ENCODE measurements at regions not wholly inside any gene's neighbourhood (a gene's known extent, or its start where the extent isn't known, plus 50 kb on each side); places are given as distances from the start of the nearest gene placed in this dataset.

GRCh38 chr2:138902239-138902871 is 122.2 kb upstream of the NXPH2 start:
- no peak for DNase-seq (ENCODE audit: low read depth)
- TF ChIP-seq, protein P1, sequence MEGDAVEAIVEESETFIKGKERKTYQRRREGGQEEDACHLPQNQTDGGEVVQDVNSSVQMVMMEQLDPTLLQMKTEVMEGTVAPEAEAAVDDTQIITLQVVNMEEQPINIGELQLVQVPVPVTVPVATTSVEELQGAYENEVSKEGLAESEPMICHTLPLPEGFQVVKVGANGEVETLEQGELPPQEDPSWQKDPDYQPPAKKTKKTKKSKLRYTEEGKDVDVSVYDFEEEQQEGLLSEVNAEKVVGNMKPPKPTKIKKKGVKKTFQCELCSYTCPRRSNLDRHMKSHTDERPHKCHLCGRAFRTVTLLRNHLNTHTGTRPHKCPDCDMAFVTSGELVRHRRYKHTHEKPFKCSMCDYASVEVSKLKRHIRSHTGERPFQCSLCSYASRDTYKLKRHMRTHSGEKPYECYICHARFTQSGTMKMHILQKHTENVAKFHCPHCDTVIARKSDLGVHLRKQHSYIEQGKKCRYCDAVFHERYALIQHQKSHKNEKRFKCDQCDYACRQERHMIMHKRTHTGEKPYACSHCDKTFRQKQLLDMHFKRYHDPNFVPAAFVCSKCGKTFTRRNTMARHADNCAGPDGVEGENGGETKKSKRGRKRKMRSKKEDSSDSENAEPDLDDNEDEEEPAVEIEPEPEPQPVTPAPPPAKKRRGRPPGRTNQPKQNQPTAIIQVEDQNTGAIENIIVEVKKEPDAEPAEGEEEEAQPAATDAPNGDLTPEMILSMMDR (conservative IDR thresholded peaks at IDR 0.05; ENCODE audit: control insufficient read depth, insufficient read depth, low read depth, low read length): no peak
- no peak overlapping the region for H3K4me3 ChIP-seq (ENCODE audit: control insufficient read depth, low read depth, low read length)

- TF ChIP-seq, protein P1 (conservative IDR thresholded peaks at IDR 0.05; ENCODE audit: control insufficient read depth, insufficient read depth, low read depth, low read length): no peak
Measured at GRCh38 chr2:138901530-138901929, 121.3 kb upstream of the NXPH2 start.

DNA sequence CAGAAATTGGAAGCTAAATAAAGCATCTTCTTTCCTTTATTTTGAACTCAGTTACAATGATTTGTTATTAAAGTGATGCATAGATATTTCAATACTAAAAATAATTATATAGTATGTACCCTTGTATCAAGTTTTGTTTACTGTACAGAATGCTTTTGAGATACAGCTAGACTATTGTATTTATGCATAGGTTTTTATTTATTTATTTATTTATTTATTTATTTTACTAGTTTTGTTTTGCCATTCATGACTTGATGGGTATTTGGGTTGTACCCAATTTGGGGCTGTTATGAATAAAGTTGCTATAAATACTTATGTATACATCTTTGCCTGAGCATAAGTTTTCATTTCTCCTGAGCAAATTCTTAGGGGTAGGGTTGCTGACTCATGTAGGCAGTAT is 118.7 kb upstream of the NXPH2 start:
- DNase-seq (ENCODE audit: low read depth): no peak
- no peak overlapping the region for H3K4me3 ChIP-seq (ENCODE audit: control insufficient read depth, low read depth, low read length)
- TF ChIP-seq, protein P1 (conservative IDR thresholded peaks at IDR 0.05; ENCODE audit: control insufficient read depth, insufficient read depth, low read depth, low read length): no peak

More at GRCh38 chr2:138901530-138901929, 121.3 kb upstream of the NXPH2 start:
- no peak overlapping the region for H3K4me3 ChIP-seq (ENCODE audit: control insufficient read depth, low read depth, low read length)
- DNase-seq (ENCODE audit: low read depth): no peak

GRCh38 chr2:138897274-138897673 is 117.1 kb upstream of the NXPH2 start:
- no peak overlapping the region for H3K4me3 ChIP-seq (ENCODE audit: control insufficient read depth, low read depth, low read length)
- TF ChIP-seq, protein P1 (conservative IDR thresholded peaks at IDR 0.05; ENCODE audit: control insufficient read depth, insufficient read depth, low read depth, low read length): no peak
- DNase-seq (ENCODE audit: low read depth): no peak

DNA sequence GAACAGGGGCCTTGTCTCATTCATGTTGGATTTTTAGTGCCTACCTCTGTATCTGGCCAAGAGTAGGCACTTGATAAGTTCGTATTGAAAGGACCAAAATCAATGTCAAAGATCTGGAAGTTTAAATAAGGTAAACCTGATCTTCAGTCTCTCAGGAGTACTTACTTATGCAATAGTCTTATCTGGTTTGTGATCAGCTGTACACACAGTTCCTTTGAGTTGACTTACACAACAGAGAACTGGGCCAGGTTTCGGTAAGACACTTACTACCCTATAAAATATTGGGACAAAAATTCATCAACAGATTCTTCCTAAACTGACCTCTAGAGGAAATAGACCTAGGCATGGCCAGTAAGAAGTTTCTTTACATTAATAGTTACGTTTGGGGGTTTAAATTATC is 113.6 kb upstream of the NXPH2 start:
- no peak overlapping the region for H3K4me3 ChIP-seq (ENCODE audit: control insufficient read depth, low read depth, low read length)
- TF ChIP-seq, protein P1 (conservative IDR thresholded peaks at IDR 0.05; ENCODE audit: control insufficient read depth, insufficient read depth, low read depth, low read length): no peak
- no peak for DNase-seq (ENCODE audit: low read depth)

DNA sequence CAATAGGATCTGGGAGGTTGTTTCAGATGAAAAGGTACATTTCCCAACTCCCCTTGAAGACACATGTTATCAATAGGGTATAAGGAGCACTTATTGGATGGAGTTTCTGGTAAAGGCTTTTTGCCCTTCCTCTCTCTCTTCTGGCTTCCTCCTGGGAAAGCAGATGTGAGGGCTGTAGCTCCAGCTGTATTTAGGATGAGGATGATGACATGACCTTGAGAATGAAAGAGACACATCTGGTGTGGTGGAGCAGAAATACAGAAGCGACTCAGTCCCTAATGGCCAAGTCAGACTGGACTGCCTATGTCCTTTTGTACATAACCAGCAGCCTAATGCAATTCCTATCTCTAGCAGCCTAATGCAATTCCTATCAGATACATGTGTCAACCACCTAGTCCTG is 100.9 kb upstream of the NXPH2 start:
- H3K4me3 ChIP-seq (ENCODE audit: control insufficient read depth, low read depth, low read length): no peak overlapping the region
- TF ChIP-seq, protein P1 (conservative IDR thresholded peaks at IDR 0.05; ENCODE audit: control insufficient read depth, insufficient read depth, low read depth, low read length): no peak
- DNase-seq (ENCODE audit: low read depth): no peak

GRCh38 chr2:138879931-138880330 is 99.7 kb upstream of the NXPH2 start:
- TF ChIP-seq, protein P1 (conservative IDR thresholded peaks at IDR 0.05; ENCODE audit: control insufficient read depth, insufficient read depth, low read depth, low read length): no peak
- no peak overlapping the region for H3K4me3 ChIP-seq (ENCODE audit: control insufficient read depth, low read depth, low read length)
- DNase-seq (ENCODE audit: low read depth): no peak
